ENCODE measurements at regions not wholly inside any gene's neighbourhood (a gene's known extent, or its start where the extent isn't known, plus 50 kb on each side); places are given as distances from the start of the nearest gene placed in this dataset.

DNA sequence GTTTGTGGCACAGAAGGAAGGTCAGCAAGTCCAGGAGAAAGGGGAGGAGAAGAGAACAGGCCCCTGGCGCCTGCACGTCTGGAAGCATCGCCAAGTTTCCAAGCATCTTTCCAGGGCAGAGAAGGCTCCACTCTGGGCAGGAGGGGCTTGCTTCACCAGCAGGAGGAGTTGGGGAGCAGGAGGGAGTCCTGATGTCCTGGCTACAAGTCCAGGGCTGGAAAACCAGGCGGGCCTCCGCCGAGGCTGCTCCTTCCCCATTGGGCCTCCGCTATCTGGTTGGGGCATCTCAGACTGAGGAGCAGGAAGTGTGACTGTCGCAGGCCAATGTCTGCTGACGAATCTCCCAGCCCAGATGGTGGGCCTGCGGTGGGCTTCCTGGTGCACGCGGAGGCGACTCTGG lies 421.9 kb downstream of the PREX1 start:
- TF ChIP-seq, protein P1, sequence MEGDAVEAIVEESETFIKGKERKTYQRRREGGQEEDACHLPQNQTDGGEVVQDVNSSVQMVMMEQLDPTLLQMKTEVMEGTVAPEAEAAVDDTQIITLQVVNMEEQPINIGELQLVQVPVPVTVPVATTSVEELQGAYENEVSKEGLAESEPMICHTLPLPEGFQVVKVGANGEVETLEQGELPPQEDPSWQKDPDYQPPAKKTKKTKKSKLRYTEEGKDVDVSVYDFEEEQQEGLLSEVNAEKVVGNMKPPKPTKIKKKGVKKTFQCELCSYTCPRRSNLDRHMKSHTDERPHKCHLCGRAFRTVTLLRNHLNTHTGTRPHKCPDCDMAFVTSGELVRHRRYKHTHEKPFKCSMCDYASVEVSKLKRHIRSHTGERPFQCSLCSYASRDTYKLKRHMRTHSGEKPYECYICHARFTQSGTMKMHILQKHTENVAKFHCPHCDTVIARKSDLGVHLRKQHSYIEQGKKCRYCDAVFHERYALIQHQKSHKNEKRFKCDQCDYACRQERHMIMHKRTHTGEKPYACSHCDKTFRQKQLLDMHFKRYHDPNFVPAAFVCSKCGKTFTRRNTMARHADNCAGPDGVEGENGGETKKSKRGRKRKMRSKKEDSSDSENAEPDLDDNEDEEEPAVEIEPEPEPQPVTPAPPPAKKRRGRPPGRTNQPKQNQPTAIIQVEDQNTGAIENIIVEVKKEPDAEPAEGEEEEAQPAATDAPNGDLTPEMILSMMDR (IDR thresholded peaks at IDR 0.05), result no peak

DNA sequence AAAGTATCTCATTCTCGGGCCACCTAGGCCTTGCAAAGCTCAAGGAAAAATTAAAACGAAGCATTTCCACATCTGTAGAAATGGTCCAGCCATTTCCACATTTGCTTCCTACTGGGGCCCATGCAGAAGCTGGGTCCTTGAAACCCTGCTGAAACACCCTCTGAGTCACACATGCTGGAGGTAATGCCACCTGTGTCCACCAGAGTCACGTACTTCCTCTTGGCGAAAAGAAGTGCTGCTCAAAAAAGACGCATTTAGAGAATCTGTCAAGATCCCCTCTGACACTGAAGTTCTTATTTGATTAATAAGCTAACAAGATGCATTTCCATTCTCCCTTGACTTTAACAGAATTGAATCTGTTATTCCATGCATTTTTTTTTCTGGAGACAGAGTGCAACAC lies 423.2 kb downstream of the PREX1 start:
- TF ChIP-seq, protein P1 (IDR thresholded peaks at IDR 0.05), result no peak

DNA sequence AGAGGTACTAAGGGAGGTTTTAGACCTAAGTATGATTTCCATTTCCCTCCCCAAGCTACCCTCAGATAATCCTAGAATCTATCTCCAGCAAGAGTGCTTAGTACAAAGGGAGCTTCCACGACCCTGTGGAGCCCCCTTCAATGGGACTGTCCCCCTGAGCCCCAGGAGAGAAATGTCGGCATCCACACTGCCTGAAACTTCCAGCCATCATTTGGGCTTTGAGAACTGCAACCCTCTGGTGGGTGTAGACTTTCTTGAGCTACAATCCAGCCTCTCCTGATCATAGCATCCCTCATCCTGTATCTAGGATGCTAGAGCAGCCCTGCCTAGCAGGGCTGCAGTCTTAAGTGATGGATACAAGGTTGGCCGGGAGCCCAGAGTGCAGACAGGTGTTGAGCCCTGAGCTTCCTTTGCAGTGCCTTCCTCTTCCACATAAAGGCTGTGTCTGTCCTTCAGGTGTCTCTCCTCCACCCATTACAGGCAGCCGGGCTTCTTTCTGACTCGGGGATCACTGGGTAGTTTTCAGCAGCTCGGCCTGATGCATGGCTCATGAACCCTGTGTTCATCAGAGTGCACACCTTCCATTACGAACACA lies 424.5 kb downstream of the PREX1 start:
- TF ChIP-seq, protein P1 (IDR thresholded peaks at IDR 0.05), result no peak

DNA sequence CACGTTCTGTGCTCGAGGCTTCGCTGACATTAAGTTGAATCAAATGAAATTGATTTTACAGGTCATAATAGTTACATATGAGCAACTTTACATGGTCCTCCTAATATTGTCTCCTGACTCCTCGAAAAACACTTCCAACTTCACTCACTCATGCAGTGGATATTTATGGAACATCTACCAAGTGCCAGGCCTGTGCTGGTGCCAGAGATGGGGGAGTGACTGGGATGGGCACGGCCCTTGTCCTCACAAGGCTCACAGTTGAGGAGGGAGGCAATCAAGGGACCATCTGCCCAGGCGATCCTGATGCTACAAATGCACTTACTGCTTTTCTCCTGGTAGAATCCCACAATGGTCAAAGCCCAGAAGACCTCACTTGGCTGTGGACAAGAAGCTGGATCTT lies 426.4 kb downstream of the PREX1 start:
- TF ChIP-seq, protein P1 (IDR thresholded peaks at IDR 0.05), result no peak

DNA sequence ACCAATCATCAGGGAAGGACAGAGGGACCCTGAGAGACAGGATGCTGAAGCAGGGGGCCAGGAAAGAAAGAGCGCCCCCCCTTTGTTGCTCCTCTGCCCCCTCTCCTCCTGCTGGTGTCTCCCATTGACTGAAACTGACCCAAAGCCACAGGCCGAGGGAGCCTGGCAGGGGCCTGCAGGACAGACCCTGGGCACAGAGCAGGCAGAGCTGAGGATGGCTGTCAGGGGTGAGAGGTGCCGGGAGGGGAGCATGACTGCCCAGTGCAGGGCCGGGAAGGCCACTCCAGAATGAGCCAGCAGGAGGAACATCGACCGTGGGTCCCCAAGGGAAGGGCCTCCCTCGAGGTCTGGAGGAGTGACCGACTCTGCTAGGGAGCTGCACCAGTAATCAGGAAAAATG lies 427.8 kb downstream of the PREX1 start:
- TF ChIP-seq, protein P1 (IDR thresholded peaks at IDR 0.05), result no peak

DNA sequence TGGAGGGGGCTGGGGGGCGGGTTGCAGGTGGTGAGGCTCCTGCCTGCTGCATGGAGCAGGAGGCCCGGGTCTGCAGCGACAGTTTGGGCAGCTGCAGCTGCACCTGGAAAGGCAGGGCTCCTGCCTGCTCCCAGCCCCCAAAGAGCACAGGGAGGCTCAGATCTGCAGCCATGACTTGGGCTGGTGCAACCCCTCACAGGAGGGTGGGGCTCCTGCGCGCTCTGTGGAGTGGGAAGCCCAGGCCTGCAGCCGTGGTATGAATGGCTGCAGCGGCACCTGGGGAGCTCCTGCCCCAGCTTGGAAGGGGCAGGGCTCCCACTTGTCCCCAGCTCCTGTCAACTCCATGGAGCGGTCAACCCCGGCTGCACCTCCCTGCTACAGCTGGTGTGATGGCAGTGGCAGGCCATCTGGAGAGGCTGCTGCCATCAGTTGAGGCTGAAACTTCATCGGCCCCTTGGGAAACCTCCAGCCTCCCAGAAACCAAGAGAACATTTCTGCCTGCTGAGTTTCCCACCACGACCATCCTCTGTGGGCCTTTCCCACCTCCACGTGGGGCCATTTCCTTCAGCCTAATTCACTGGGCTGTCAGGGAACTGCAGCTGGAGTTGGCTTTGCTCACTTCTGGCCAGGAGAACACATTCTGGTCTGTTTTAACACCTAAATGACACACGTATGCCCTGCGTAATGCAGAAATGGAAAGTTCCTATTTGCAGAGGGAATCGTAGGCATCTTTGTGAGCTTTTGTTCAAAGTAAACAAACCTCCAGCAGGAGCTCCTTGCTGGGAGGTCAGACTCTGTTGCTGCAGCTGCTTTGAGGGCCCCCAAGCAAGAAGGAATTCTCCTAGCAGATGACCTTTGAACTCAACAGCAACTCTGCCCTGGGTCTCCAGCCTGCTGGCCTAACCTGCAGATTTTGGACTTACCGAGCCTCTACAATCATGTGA lies 429.0 kb downstream of the PREX1 start:
- TF ChIP-seq, protein P1 (IDR thresholded peaks at IDR 0.05), result no peak

DNA sequence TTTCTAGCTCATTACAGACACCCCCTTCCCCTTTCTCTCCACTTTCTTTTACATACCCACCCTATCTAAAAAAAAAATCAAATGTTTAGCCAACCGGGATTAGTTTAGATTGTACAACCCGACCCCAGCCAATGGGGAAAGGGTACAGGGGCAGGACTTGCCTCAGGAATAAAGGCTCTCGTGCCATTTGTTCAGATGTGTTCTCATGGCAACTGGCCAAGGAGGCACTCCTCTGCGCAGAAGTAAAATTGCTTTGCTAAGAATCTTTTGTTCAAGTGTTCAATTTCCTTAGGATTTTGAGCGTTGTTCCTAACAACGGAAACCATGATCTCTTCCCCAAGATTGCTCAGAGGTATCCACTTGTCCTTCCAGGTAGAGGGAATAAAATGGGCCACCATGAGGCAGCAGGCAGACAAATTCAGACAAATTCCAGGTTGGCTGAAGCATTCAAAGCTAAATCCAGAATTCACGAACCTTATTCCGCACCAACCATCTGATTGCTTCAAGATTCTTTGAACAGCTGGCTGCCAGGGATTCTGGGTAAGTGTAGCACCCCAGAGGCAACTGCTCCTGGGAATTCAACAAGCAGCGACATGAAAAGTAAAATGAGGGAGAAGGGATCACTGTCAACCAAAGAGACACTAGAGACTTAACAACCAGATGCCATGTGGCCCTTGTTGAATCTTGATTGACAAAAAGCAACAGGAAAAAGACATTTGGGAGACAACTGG lies 431.8 kb downstream of the PREX1 start:
- TF ChIP-seq, protein P1 (IDR thresholded peaks at IDR 0.05), result no peak
